ENCODE measurements at regions not wholly inside any gene's neighbourhood (a gene's known extent, or its start where the extent isn't known, plus 50 kb on each side); places are given as distances from the start of the nearest gene placed in this dataset.

DNA sequence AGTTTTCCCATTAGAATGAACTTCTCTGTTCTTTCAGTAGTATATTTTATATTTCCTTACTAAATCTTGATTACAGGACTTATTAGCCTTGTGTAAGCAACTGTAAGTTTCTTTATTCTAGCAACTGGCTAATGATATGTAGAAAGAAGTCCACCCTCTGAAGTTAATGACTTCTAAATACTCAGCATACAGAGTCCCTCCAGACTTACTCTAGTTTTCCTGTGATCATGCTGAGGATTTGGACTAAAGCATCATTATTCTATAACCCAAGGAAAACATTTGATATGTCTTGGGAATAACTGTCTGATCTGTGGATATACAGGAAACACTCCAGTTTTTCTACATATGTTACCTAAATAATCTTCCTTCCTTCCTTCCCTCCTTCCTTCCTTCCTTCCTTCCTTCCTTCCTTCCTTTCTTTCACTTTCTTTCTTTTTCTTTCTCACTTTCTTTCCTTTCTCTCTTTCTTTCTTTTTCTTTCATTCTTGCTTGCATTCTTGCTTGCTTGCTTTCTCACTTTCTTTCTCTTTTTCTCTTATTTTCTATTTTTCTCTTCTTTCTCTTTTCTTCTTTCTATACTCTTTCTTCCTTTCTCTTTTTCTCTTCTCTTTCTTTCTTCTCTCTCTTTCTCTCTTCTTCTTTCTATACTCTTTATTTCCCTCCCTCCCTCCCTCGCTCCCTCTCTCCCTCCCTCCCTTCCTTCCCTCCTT, 297.6 kb upstream of the MTPN start:
- Histone ChIP-seq H3K56ac (ENCODE audit: extremely low read depth, insufficient read depth, low read length) (no peak overlapping the region), H4K20me1 (ENCODE audit: insufficient read depth, low read length) (no peaks in the 10 kb centered on the region), H4K5ac (ENCODE audit: low read depth, low read length) (no peak overlapping the region), H3K18ac (ENCODE audit: low read depth, low read length) (no peak overlapping the region), H3K23ac (ENCODE audit: low read depth, low read length) (no peak overlapping the region), H4K8ac (ENCODE audit: low read depth in 2 of 2, low read length in 2 of 2) (no peak overlapping the region), H3K14ac (replicated peaks; ENCODE audit: low read depth, low read length) (no peak overlapping the region), H3K9ac (ENCODE audit: low read depth, low read length) (no peak overlapping the region), H2AK5ac (ENCODE audit: low read depth, low read length) (no peak overlapping the region), H3K27me3 (ENCODE audit: control insufficient read depth, insufficient read depth, low read length) (no peaks in the 10 kb centered on the region), H2BK5ac (ENCODE audit: low read depth, low read length, poor library complexity, severe bottlenecking) (no peak overlapping the region), H3K27ac (ENCODE audit: insufficient read depth, low read length) (no peak overlapping the region), H3K9me1 (ENCODE audit: insufficient read depth, low read length) (no peaks in the 10 kb centered on the region), H2BK20ac (ENCODE audit: low read depth, low read length) (no peak overlapping the region), H2AK9ac (replicated peaks; ENCODE audit: low read depth, low read length, poor library complexity) (no peak overlapping the region), H3K36me3 (ENCODE audit: control insufficient read depth, insufficient read depth, low read length) (no peaks in the 10 kb centered on the region), H3K9me3 (ENCODE audit: control insufficient read depth, insufficient read depth, low read length) (no peaks in the 10 kb centered on the region), H2BK15ac (ENCODE audit: low read depth, low read length) (no peak overlapping the region), H3K4me3 (ENCODE audit: insufficient read depth, low read depth, low read length) (no peak overlapping the region), H4K91ac (ENCODE audit: insufficient read depth, low read depth, low read length) (no peak overlapping the region), H3K79me1 (ENCODE audit: low read depth in 1 of 2, low read length in 2 of 2) (no peaks in the 10 kb centered on the region), H3K4me2 (ENCODE audit: low read depth, low read length) (no peak overlapping the region), H2BK120ac (ENCODE audit: low read depth, low read length) (no peak overlapping the region), H2AFZ (replicated peaks; ENCODE audit: low read length, poor library complexity) (no peak overlapping the region), H3K4me1 (ENCODE audit: control insufficient read depth, insufficient read depth, low read length) (no peaks in the 10 kb centered on the region), H3K4ac (ENCODE audit: low read depth, low read length) (no peak overlapping the region)
- intact Hi-C loops (cut with micrococcal nuclease), result no loop called here
- ATAC-seq (ENCODE audit: low read depth) (no peak), DNase-seq (no peak)
- dilution Hi-C loops (cut with HindIII; ENCODE audit: low sequenced_read_pairs, unreplicated experiment), result no loop called here
- BruUV-seq (replicated peaks), result no TSS peak
- ChIA-PET POLR2A (ENCODE audit: unreplicated experiment) (no interaction called here), CTCF (no interaction called here)
- TF ChIP-seq, protein P1, sequence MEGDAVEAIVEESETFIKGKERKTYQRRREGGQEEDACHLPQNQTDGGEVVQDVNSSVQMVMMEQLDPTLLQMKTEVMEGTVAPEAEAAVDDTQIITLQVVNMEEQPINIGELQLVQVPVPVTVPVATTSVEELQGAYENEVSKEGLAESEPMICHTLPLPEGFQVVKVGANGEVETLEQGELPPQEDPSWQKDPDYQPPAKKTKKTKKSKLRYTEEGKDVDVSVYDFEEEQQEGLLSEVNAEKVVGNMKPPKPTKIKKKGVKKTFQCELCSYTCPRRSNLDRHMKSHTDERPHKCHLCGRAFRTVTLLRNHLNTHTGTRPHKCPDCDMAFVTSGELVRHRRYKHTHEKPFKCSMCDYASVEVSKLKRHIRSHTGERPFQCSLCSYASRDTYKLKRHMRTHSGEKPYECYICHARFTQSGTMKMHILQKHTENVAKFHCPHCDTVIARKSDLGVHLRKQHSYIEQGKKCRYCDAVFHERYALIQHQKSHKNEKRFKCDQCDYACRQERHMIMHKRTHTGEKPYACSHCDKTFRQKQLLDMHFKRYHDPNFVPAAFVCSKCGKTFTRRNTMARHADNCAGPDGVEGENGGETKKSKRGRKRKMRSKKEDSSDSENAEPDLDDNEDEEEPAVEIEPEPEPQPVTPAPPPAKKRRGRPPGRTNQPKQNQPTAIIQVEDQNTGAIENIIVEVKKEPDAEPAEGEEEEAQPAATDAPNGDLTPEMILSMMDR (conservative IDR thresholded peaks at IDR 0.05; ENCODE audit: low read depth, low read length), result no peak
- TF ChIP-seq, protein P2, sequence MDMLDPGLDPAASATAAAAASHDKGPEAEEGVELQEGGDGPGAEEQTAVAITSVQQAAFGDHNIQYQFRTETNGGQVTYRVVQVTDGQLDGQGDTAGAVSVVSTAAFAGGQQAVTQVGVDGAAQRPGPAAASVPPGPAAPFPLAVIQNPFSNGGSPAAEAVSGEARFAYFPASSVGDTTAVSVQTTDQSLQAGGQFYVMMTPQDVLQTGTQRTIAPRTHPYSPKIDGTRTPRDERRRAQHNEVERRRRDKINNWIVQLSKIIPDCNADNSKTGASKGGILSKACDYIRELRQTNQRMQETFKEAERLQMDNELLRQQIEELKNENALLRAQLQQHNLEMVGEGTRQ (IDR thresholded peaks at IDR 0.05; ENCODE audit: low read depth, low read length), result no peak
- TF ChIP-seq CEBPB (IDR thresholded peaks at IDR 0.05; ENCODE audit: low read depth, low read length) (no peak), NFE2L2 (IDR thresholded peaks at IDR 0.05; ENCODE audit: low read depth, low read length) (no peak), POLR2A (IDR thresholded peaks at IDR 0.05; ENCODE audit: low read depth, low read length) (no peak), SMC3 (IDR thresholded peaks at IDR 0.05; ENCODE audit: low read depth, low read length) (no peak), RCOR1 (IDR thresholded peaks at IDR 0.05; ENCODE audit: insufficient replicate concordance, low read length) (no peak), FOS (IDR thresholded peaks at IDR 0.05; ENCODE audit: low read depth, low read length) (no peak)
- TF ChIP-seq, protein P3, sequence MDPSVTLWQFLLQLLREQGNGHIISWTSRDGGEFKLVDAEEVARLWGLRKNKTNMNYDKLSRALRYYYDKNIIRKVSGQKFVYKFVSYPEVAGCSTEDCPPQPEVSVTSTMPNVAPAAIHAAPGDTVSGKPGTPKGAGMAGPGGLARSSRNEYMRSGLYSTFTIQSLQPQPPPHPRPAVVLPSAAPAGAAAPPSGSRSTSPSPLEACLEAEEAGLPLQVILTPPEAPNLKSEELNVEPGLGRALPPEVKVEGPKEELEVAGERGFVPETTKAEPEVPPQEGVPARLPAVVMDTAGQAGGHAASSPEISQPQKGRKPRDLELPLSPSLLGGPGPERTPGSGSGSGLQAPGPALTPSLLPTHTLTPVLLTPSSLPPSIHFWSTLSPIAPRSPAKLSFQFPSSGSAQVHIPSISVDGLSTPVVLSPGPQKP (IDR thresholded peaks at IDR 0.05; ENCODE audit: borderline replicate concordance, low read depth, low read length), result no peak
- in situ Hi-C loops (cut with MboI; ENCODE audit: low sequenced_read_pairs), result no loop called here
- WGBS, 2 experiments (ENCODE audit: extremely low coverage in 2 of 2, insufficient read length in 1 of 2), result 44% methylated on average over 1 of the region's 1 CpG; no CpG with 5 or more reads in 1 of the 2 experiments
